ENCODE measurements at regions not wholly inside any gene's neighbourhood (a gene's known extent, or its start where the extent isn't known, plus 50 kb on each side); places are given as distances from the start of the nearest gene placed in this dataset.
"Not testable (repeated sequence)": the region's sequence is repeated elsewhere in the genome, so short reads cannot be mapped to it uniquely, and the experiment has no call there.

GRCh38 chr6:133092199-133092598 lies 149.0 kb upstream of the EYA4 start:
- no peaks in the 10 kb centered on the region for H3K79me2 ChIP-seq (ENCODE audit: insufficient read depth, low read length)
- no peaks in the 10 kb centered on the region for H3K36me3 ChIP-seq (ENCODE audit: insufficient read depth, low read length)
- H3K4me1 ChIP-seq (ENCODE audit: insufficient read depth, low read length, poor library complexity, severe bottlenecking): peaks cover 20% of the 10 kb centered on the region
- peak overlapping the region; percentile 60; the same call in 1 of the 2 replicates for H2AFZ ChIP-seq (ENCODE audit: low read length)
- no peaks in the 10 kb centered on the region for H3K27me3 ChIP-seq (ENCODE audit: insufficient read depth, low read length, poor library complexity, severe bottlenecking)
- peak overlapping the region; percentile 57 for H3K4me2 ChIP-seq (ENCODE audit: low read depth, low read length, poor library complexity, severe bottlenecking)
- no peaks in the 10 kb centered on the region for H3K9me3 ChIP-seq (ENCODE audit: insufficient read depth, low read depth, low read length)
- no peak for TF ChIP-seq EZH2phosphoT487 (IDR thresholded peaks at IDR 0.05; ENCODE audit: borderline replicate concordance)
- no peak for TF ChIP-seq CTCF (conservative IDR thresholded peaks at IDR 0.05; ENCODE audit: low read length)
- no peak overlapping the region for H3K4me3 ChIP-seq (ENCODE audit: low read length, poor library complexity, severe bottlenecking)
- no peak overlapping the region for H3K9ac ChIP-seq (ENCODE audit: low read depth, low read length, poor library complexity, severe bottlenecking)
- no peaks in the 10 kb centered on the region for H3K9me2 ChIP-seq (replicated peaks; ENCODE audit: low read depth, low read length)
- no peaks in the 10 kb centered on the region for H3F3A ChIP-seq (ENCODE audit: low read depth)
- H4K20me1 ChIP-seq (ENCODE audit: insufficient read depth, low read length, poor library complexity, severe bottlenecking): no peaks in the 10 kb centered on the region

GRCh38 chr6:133092771-133093170 lies 148.4 kb upstream of the EYA4 start:
- no peak overlapping the region for H3K9ac ChIP-seq (ENCODE audit: low read depth, low read length, poor library complexity, severe bottlenecking)
- no peaks in the 10 kb centered on the region for H3K27me3 ChIP-seq (ENCODE audit: insufficient read depth, low read length, poor library complexity, severe bottlenecking)
- no peaks in the 10 kb centered on the region for H3K9me3 ChIP-seq (ENCODE audit: insufficient read depth, low read depth, low read length)
- H3K79me2 ChIP-seq (ENCODE audit: insufficient read depth, low read length): no peaks in the 10 kb centered on the region
- no peaks in the 10 kb centered on the region for H3F3A ChIP-seq (ENCODE audit: low read depth)
- H3K9me2 ChIP-seq (replicated peaks; ENCODE audit: low read depth, low read length): no peaks in the 10 kb centered on the region
- peak overlapping the region; percentile 57 for H3K4me2 ChIP-seq (ENCODE audit: low read depth, low read length, poor library complexity, severe bottlenecking)
- H3K4me3 ChIP-seq (ENCODE audit: low read length, poor library complexity, severe bottlenecking): no peak overlapping the region
- TF ChIP-seq EZH2phosphoT487 (IDR thresholded peaks at IDR 0.05; ENCODE audit: borderline replicate concordance) (no peak), CTCF (conservative IDR thresholded peaks at IDR 0.05; ENCODE audit: low read length) (no peak)
- H4K20me1 ChIP-seq (ENCODE audit: insufficient read depth, low read length, poor library complexity, severe bottlenecking): no peaks in the 10 kb centered on the region
- no peaks in the 10 kb centered on the region for H3K36me3 ChIP-seq (ENCODE audit: insufficient read depth, low read length)
- peak overlapping the region; percentile 60; the same call in 1 of the 2 replicates for H2AFZ ChIP-seq (ENCODE audit: low read length)
- peaks cover 23% of the 10 kb centered on the region for H3K4me1 ChIP-seq (ENCODE audit: insufficient read depth, low read length, poor library complexity, severe bottlenecking)

- not testable (repeated sequence) for H2AFZ ChIP-seq (ENCODE audit: low read length); H4K20me1 ChIP-seq (ENCODE audit: insufficient read depth, low read length, poor library complexity, severe bottlenecking); H3K4me3 ChIP-seq (ENCODE audit: low read length, poor library complexity, severe bottlenecking); H3K9ac ChIP-seq (ENCODE audit: low read depth, low read length, poor library complexity, severe bottlenecking); H3F3A ChIP-seq (ENCODE audit: low read depth); H3K9me2 ChIP-seq (replicated peaks; ENCODE audit: low read depth, low read length); H3K4me2 ChIP-seq (ENCODE audit: low read depth, low read length, poor library complexity, severe bottlenecking); H3K27me3 ChIP-seq (ENCODE audit: insufficient read depth, low read length, poor library complexity, severe bottlenecking); H3K9me3 ChIP-seq (ENCODE audit: insufficient read depth, low read depth, low read length); H3K36me3 ChIP-seq (ENCODE audit: insufficient read depth, low read length); H3K79me2 ChIP-seq (ENCODE audit: insufficient read depth, low read length)
- peaks cover 23% of the 10 kb centered on the region for H3K4me1 ChIP-seq (ENCODE audit: insufficient read depth, low read length, poor library complexity, severe bottlenecking)
These were observed 147.9 kb upstream of the EYA4 start for GRCh38 chr6:133093211-133093610.

- Histone ChIP-seq H3K9me3 (ENCODE audit: insufficient read depth, low read depth, low read length) (no peaks in the 10 kb centered on the region), H3K4me2 (ENCODE audit: low read depth, low read length, poor library complexity, severe bottlenecking) (no peak overlapping the region), H2AFZ (ENCODE audit: low read length) (0 out of 2 replicates have a peak overlapping the region, but pooled peaks have one; percentile 40), H3K4me3 (ENCODE audit: low read length, poor library complexity, severe bottlenecking) (no peak overlapping the region), H3K9ac (ENCODE audit: low read depth, low read length, poor library complexity, severe bottlenecking) (no peak overlapping the region), H3K4me1 (ENCODE audit: insufficient read depth, low read length, poor library complexity, severe bottlenecking) (peaks cover 23% of the 10 kb centered on the region), H3K9me2 (replicated peaks; ENCODE audit: low read depth, low read length) (no peaks in the 10 kb centered on the region), H3F3A (ENCODE audit: low read depth) (no peaks in the 10 kb centered on the region), H3K27me3 (ENCODE audit: insufficient read depth, low read length, poor library complexity, severe bottlenecking) (no peaks in the 10 kb centered on the region), H3K36me3 (ENCODE audit: insufficient read depth, low read length) (no peaks in the 10 kb centered on the region), H4K20me1 (ENCODE audit: insufficient read depth, low read length, poor library complexity, severe bottlenecking) (no peaks in the 10 kb centered on the region), H3K79me2 (ENCODE audit: insufficient read depth, low read length) (no peaks in the 10 kb centered on the region)
- TF ChIP-seq CTCF (conservative IDR thresholded peaks at IDR 0.05; ENCODE audit: low read length) (no peak), EZH2phosphoT487 (IDR thresholded peaks at IDR 0.05; ENCODE audit: borderline replicate concordance) (no peak)
These were observed 147.2 kb upstream of the EYA4 start for GRCh38 chr6:133093956-133094355.

Data from Loucy (cell line).